GM23338 (cell line): ENCODE measurements at regions not wholly inside any gene's neighbourhood (a gene's known extent, or its start where the extent isn't known, plus 50 kb on each side); places are given as distances from the start of the nearest gene placed in this dataset.

Source experiments
- EZH2phosphoT487 ChIP-seq: fragments of 200-600 bp; sonication (generic); IDR thresholded peaks from one replicate; pipeline ENCODE4 v1.8.1; 2018; ENCODE audit warnings: antibody characterized with exemption; ENCODE audit not compliant: unreplicated experiment
- JUNB ChIP-seq: IDR thresholded peaks from one replicate; pipeline ENCODE4 v1.6.1; 2016; ENCODE audit warnings: antibody characterized with exemption; ENCODE audit not compliant: unreplicated experiment
- NANOG ChIP-seq: IDR thresholded peaks from 2 replicates; pipeline ENCODE4 v1.6.1; 2016; ENCODE audit warnings: antibody characterized with exemption, borderline replicate concordance
- STAT1 ChIP-seq: IDR thresholded peaks from one replicate; pipeline ENCODE4 v1.6.1; 2016; ENCODE audit warnings: antibody characterized with exemption; ENCODE audit not compliant: unreplicated experiment
- ZNF114 ChIP-seq: fragments of 250-450 bp; sonication (Bioruptor Pico); IDR thresholded peaks from 2 replicates; pipeline ENCODE4 v1.5.0; 2020; ENCODE audit warnings: mild to moderate bottlenecking, moderate library complexity
- ZNF331 ChIP-seq: fragments of 250-450 bp; sonication (Bioruptor Pico); IDR thresholded peaks from 2 replicates; pipeline ENCODE4 v1.5.0; 2020; ENCODE audit warnings: low read depth, mild to moderate bottlenecking, moderate library complexity
- ZNF462 ChIP-seq: fragments of 250-450 bp; sonication (Bioruptor Pico); IDR thresholded peaks from 2 replicates; pipeline ENCODE4 v1.5.0; 2020; ENCODE audit warnings: mild to moderate bottlenecking, moderate library complexity
- TF ChIP-seq, protein P1 (sequence below): IDR thresholded peaks from 2 replicates; pipeline ENCODE4 v1.6.1; 2016; ENCODE audit warnings: antibody characterized with exemption
- TF ChIP-seq, protein P2 (sequence below), 2 experiments: fragments of 200-600 bp in 1 of 2; sonication (generic) in 1 of 2; conservative IDR thresholded peaks; 2 replicates each; pipeline versions ENCODE4 v1.5.1 to v1.6.1; 2016 to 2017; ENCODE audit warnings: antibody characterized with exemption in 2 of 2, low read depth in 2 of 2, mild to moderate bottlenecking in 2 of 2, moderate library complexity in 1 of 2

DNA sequence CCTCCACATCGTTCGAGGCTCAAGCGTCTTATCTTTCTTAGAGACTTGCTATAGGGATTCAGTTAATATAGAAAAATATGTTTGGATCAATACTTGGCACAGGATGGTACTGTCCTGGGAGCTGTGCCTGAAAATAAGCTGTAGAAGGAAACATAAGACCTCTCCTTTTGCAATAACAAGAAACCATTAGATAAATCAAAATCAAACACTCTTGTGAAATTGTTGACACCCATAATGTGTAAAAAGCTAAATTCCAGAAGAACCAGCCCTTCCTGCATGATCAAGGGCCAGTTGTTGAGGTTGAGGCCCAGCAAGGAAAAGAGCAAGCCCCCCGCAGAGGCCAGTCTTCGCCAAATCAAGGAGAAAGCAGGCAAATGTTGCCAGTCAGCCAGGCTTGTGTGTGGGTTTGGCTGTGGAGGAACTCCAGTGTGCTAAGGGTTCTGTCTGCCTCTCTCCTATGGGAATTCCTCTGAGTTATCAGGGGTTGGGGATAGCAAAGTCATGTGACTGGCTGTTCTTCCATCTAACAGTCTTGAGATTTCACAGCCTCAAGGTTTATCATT is 185.7 kb downstream of the ACKR3 start (continued):
- TF ChIP-seq ZNF462 (CRISPR knock-in tag) (no peak), NANOG (no peak), ZNF331 (CRISPR knock-in tag) (no peak), EZH2phosphoT487 (no peak), ZNF114 (CRISPR knock-in tag) (no peak), JUNB (no peak), STAT1 (no peak)
- TF ChIP-seq, protein P1, sequence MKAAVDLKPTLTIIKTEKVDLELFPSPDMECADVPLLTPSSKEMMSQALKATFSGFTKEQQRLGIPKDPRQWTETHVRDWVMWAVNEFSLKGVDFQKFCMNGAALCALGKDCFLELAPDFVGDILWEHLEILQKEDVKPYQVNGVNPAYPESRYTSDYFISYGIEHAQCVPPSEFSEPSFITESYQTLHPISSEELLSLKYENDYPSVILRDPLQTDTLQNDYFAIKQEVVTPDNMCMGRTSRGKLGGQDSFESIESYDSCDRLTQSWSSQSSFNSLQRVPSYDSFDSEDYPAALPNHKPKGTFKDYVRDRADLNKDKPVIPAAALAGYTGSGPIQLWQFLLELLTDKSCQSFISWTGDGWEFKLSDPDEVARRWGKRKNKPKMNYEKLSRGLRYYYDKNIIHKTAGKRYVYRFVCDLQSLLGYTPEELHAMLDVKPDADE, result no peak
- TF ChIP-seq, protein P2, sequence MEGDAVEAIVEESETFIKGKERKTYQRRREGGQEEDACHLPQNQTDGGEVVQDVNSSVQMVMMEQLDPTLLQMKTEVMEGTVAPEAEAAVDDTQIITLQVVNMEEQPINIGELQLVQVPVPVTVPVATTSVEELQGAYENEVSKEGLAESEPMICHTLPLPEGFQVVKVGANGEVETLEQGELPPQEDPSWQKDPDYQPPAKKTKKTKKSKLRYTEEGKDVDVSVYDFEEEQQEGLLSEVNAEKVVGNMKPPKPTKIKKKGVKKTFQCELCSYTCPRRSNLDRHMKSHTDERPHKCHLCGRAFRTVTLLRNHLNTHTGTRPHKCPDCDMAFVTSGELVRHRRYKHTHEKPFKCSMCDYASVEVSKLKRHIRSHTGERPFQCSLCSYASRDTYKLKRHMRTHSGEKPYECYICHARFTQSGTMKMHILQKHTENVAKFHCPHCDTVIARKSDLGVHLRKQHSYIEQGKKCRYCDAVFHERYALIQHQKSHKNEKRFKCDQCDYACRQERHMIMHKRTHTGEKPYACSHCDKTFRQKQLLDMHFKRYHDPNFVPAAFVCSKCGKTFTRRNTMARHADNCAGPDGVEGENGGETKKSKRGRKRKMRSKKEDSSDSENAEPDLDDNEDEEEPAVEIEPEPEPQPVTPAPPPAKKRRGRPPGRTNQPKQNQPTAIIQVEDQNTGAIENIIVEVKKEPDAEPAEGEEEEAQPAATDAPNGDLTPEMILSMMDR (conservative IDR thresholded peaks at IDR 0.05; ENCODE audit: low read depth in 2 of 2), result no peak
